ENCODE measurements at regions not wholly inside any gene's neighbourhood (a gene's known extent, or its start where the extent isn't known, plus 50 kb on each side); places are given as distances from the start of the nearest gene placed in this dataset.

DNA sequence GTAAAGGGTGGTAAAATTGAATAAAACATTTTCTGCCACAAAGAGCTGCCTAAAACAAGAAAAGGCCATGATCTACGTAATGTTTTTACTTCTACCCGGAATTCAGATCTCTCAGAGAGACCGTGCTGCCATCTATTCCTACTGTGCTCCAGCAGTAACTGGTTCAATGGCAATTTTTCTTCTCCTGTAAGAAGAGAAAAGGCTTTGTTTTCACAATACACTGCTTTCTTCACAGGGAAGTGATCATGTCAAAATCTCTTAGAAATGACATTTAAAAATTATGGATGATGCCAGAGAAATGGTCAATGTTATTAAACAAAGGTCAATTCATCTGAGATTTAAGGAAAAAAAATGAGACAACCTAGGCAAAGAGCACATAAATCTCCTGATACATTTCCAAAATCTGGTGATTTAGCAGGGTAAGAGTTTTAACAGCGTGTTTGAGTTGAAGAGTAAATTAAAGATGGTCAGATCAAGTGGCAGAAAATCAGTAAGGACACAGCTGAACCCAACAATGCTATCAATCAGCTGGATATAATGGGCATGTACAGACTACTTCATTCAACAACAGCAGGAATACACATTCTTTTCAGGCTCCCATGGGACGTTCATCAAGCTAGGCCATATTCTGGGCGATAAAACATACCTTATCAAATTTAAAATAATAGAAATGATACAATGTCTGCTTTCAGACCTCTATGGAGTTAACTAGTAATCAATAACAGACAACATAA, 523.1 kb downstream of the CHSY3 start (continued):
- TF ChIP-seq CHD1 (IDR thresholded peaks at IDR 0.05; ENCODE audit: low read depth, low read length) (no peak), ATF2 (IDR thresholded peaks at IDR 0.05; ENCODE audit: low read length) (no peak), HDAC6 (IDR thresholded peaks at IDR 0.05; ENCODE audit: low read depth, low read length) (no peak), SAP30 (IDR thresholded peaks at IDR 0.05; ENCODE audit: insufficient read depth, insufficient replicate concordance, low read length) (no peak), ASH2L (IDR thresholded peaks at IDR 0.05; ENCODE audit: low read length) (no peak), TAF1 (IDR thresholded peaks at IDR 0.05; ENCODE audit: low read depth, low read length) (no peak), KDM1A (IDR thresholded peaks at IDR 0.05; ENCODE audit: borderline replicate concordance, low read length) (no peak), ZNF274 (IDR thresholded peaks at IDR 0.05; ENCODE audit: borderline replicate concordance, extremely low read depth, low read length) (no peak)

Data from H1 (cell line).